ENCODE measurements at regions not wholly inside any gene's neighbourhood (a gene's known extent, or its start where the extent isn't known, plus 50 kb on each side); places are given as distances from the start of the nearest gene placed in this dataset.

DNA sequence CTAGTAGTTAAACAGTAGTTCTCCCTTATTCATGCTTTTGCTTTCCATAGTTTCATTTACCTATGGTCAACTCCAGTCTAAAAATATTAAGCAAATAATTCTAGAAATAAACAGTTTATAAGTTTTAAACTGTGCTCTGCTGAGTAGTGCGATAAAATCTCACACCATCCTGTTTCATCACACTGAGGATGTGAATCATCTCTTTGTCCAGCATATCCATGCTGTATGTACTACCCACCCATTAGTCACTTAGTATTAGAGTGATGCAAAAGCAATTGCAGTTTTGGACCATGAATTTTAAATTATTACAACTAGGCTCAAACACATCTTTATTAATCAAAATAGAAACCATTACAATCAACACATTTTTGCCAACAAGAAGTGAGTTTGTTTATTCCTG is 187.4 kb downstream of the TEX13C start:
- H3K36me3 ChIP-seq (ENCODE audit: low read depth, low read length): no peaks in the 10 kb centered on the region
- H3K4me3 ChIP-seq (ENCODE audit: low read length): no peak overlapping the region
- no peaks in the 10 kb centered on the region for H3K9me2 ChIP-seq (replicated peaks; ENCODE audit: low read length)
- no peak overlapping the region for H3K4me2 ChIP-seq (ENCODE audit: low read length)
- no peak overlapping the region for H3K9ac ChIP-seq (ENCODE audit: low read length)
- intact Hi-C loops (cut with micrococcal nuclease): no loop called here
- ChIA-PET POLR2A (ENCODE audit: unreplicated experiment) (no interaction called here), CTCF (no interaction called here)
- peak; percentile 64 for DNase-seq
- peaks cover 4% of the 10 kb centered on the region; the same call in 1 of the 2 replicates for H3K4me1 ChIP-seq (ENCODE audit: insufficient read depth, low read length)
- no peak overlapping the region for H2AFZ ChIP-seq (ENCODE audit: low read length)
- no TSS peak for BruUV-seq (replicated peaks)
- H4K20me1 ChIP-seq (ENCODE audit: low read length): no peaks in the 10 kb centered on the region
- H3K9me3 ChIP-seq (ENCODE audit: low read length): no peaks in the 10 kb centered on the region
- ATAC-seq: peak; percentile 74
- H3K27ac ChIP-seq (ENCODE audit: low read length): peak overlapping the region; percentile 18; the same call in 1 of the 2 replicates
- no peaks in the 10 kb centered on the region for H3F3A ChIP-seq (ENCODE audit: low read length, unreplicated experiment)
- TF ChIP-seq, protein P1, sequence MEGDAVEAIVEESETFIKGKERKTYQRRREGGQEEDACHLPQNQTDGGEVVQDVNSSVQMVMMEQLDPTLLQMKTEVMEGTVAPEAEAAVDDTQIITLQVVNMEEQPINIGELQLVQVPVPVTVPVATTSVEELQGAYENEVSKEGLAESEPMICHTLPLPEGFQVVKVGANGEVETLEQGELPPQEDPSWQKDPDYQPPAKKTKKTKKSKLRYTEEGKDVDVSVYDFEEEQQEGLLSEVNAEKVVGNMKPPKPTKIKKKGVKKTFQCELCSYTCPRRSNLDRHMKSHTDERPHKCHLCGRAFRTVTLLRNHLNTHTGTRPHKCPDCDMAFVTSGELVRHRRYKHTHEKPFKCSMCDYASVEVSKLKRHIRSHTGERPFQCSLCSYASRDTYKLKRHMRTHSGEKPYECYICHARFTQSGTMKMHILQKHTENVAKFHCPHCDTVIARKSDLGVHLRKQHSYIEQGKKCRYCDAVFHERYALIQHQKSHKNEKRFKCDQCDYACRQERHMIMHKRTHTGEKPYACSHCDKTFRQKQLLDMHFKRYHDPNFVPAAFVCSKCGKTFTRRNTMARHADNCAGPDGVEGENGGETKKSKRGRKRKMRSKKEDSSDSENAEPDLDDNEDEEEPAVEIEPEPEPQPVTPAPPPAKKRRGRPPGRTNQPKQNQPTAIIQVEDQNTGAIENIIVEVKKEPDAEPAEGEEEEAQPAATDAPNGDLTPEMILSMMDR (conservative IDR thresholded peaks at IDR 0.05; ENCODE audit: low read depth, low read length): no peak
- TF ChIP-seq EZH2 (IDR thresholded peaks at IDR 0.05; ENCODE audit: low read length, unreplicated experiment) (no peak), EZH2phosphoT487 (IDR thresholded peaks at IDR 0.05; ENCODE audit: borderline replicate concordance, low read length) (no peak)
- H3K79me2 ChIP-seq (ENCODE audit: low read length): no peaks in the 10 kb centered on the region
- H3K27me3 ChIP-seq (ENCODE audit: low read length): no peaks in the 10 kb centered on the region

DNA sequence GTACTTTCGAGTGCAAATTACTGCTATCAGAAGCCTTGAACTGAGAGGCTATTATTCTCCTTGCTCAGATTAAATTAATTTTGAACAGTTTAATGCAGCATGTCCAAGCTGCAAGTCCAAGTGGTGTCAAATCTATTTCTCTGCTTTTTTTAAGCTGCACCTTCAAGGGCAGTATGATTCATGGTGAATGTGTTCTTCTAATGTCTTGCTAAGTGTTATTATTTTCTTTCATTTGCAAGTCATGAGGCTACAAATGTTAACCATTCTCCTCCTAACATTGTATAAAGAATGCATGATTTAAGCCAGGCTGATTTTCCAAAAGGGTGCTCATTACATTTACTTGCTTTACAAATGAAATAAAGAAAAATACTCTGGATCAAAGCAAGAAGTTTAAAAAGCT is 200.4 kb downstream of the TEX13C start:
- Histone ChIP-seq H3K9me3 (ENCODE audit: low read length) (no peaks in the 10 kb centered on the region), H4K20me1 (ENCODE audit: low read length) (no peaks in the 10 kb centered on the region), H3K27me3 (ENCODE audit: low read length) (no peaks in the 10 kb centered on the region), H3K4me3 (ENCODE audit: low read length) (no peak overlapping the region), H3F3A (ENCODE audit: low read length, unreplicated experiment) (no peaks in the 10 kb centered on the region), H3K4me2 (ENCODE audit: low read length) (no peak overlapping the region), H3K27ac (ENCODE audit: low read length) (no peak overlapping the region), H3K9me2 (replicated peaks; ENCODE audit: low read length) (no peaks in the 10 kb centered on the region), H3K36me3 (ENCODE audit: low read depth, low read length) (no peaks in the 10 kb centered on the region), H3K4me1 (ENCODE audit: insufficient read depth, low read length) (no peaks in the 10 kb centered on the region), H3K79me2 (ENCODE audit: low read length) (no peaks in the 10 kb centered on the region), H2AFZ (ENCODE audit: low read length) (no peak overlapping the region), H3K9ac (ENCODE audit: low read length) (no peak overlapping the region)
- no peak for DNase-seq
- POLR2A ChIA-PET (ENCODE audit: unreplicated experiment): no interaction called here
- CTCF ChIA-PET: no interaction called here
- TF ChIP-seq, protein P1 (conservative IDR thresholded peaks at IDR 0.05; ENCODE audit: low read depth, low read length): no peak
- TF ChIP-seq EZH2phosphoT487 (IDR thresholded peaks at IDR 0.05; ENCODE audit: borderline replicate concordance, low read length): no peak
- no peak for TF ChIP-seq EZH2 (IDR thresholded peaks at IDR 0.05; ENCODE audit: low read length, unreplicated experiment)
- intact Hi-C loops (cut with micrococcal nuclease): no loop called here
- ATAC-seq: no peak
- BruUV-seq (replicated peaks): no TSS peak

DNA sequence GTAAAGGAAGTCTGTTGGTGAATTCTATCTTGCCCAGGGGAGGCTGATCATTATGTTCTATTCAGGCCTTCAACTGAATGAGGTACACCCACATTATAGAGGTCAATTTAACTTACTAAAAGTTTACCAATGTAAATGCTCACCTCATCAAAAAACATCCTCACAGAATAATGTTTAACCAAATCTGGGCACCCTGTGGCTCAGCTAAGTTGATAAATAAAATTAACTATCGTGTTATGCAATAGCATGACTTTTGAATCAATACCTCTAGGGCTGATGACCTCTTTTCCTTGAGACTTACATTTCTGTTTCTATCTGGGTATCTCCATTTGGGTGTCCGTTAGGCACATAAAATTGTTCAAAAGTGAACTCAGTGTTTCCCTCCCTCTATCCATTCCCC is 203.1 kb downstream of the TEX13C start:
- no peaks in the 10 kb centered on the region for H3K4me1 ChIP-seq (ENCODE audit: insufficient read depth, low read length)
- H3K9me2 ChIP-seq (replicated peaks; ENCODE audit: low read length): no peaks in the 10 kb centered on the region
- H3K9ac ChIP-seq (ENCODE audit: low read length): no peak overlapping the region
- no peaks in the 10 kb centered on the region for H3F3A ChIP-seq (ENCODE audit: low read length, unreplicated experiment)
- H3K36me3 ChIP-seq (ENCODE audit: low read depth, low read length): no peaks in the 10 kb centered on the region
- no peaks in the 10 kb centered on the region for H3K79me2 ChIP-seq (ENCODE audit: low read length)
- no peak for DNase-seq
- ChIA-PET CTCF (no interaction called here), POLR2A (ENCODE audit: unreplicated experiment) (no interaction called here)
- no peak overlapping the region for H3K4me3 ChIP-seq (ENCODE audit: low read length)
- no TSS peak for BruUV-seq (replicated peaks)
- no peak overlapping the region for H3K27ac ChIP-seq (ENCODE audit: low read length)
- TF ChIP-seq, protein P1 (conservative IDR thresholded peaks at IDR 0.05; ENCODE audit: low read depth, low read length): no peak
- no peak for TF ChIP-seq EZH2phosphoT487 (IDR thresholded peaks at IDR 0.05; ENCODE audit: borderline replicate concordance, low read length)
- no peak for TF ChIP-seq EZH2 (IDR thresholded peaks at IDR 0.05; ENCODE audit: low read length, unreplicated experiment)
- no peaks in the 10 kb centered on the region for H3K9me3 ChIP-seq (ENCODE audit: low read length)
- no peak overlapping the region for H2AFZ ChIP-seq (ENCODE audit: low read length)
- no peaks in the 10 kb centered on the region for H4K20me1 ChIP-seq (ENCODE audit: low read length)
- no peaks in the 10 kb centered on the region for H3K27me3 ChIP-seq (ENCODE audit: low read length)
- no peak overlapping the region for H3K4me2 ChIP-seq (ENCODE audit: low read length)
- intact Hi-C loops (cut with micrococcal nuclease): no loop called here
- no peak for ATAC-seq
